Neural cell (in vitro differentiated cells): ENCODE measurements at regions not wholly inside any gene's neighbourhood (a gene's known extent, or its start where the extent isn't known, plus 50 kb on each side); places are given as distances from the start of the nearest gene placed in this dataset.

ENCODE experiments used
- H2AFZ ChIP-seq: fragments of 200-600, 300-800 bp; sonication (generic), shearing (Covaris generic); 2 replicates; pipeline ENCODE4 v1.6.0; 2014; ENCODE audit warnings: low read depth, mild to moderate bottlenecking, antibody characterized with exemption, low read length, moderate library complexity
- H3F3A ChIP-seq: fragments of 200-600 bp; shearing (Covaris generic); 2 replicates; pipeline ENCODE4 v1.6.1; 2016; ENCODE audit warnings: mild to moderate bottlenecking, moderate library complexity, mixed read lengths, antibody characterized with exemption, low read length; ENCODE audit not compliant: insufficient read depth, poor library complexity, severe bottlenecking
- H3K27ac ChIP-seq: fragments of 200-600, 300-800 bp; sonication (generic), shearing (Covaris generic); 2 replicates; pipeline ENCODE4 v1.5.1; 2014; ENCODE audit warnings: mild to moderate bottlenecking, low read length, moderate library complexity
- H3K27me3 ChIP-seq: fragments of 300-800, 200-600 bp; sonication (generic), shearing (Covaris generic); 2 replicates; pipeline ENCODE4 v1.6.0; 2014; ENCODE audit warnings: mild to moderate bottlenecking, low read depth, low read length, moderate library complexity; ENCODE audit not compliant: insufficient read depth
- H3K36me3 ChIP-seq: fragments of 300-800, 200-600 bp; sonication (generic), shearing (Covaris generic); 2 replicates; pipeline ENCODE4 v1.5.1; 2014; ENCODE audit warnings: mild to moderate bottlenecking, antibody characterized with exemption, low read length, moderate library complexity; ENCODE audit not compliant: insufficient read depth
- H3K4me2 ChIP-seq: fragments of 300-800, 200-600 bp; sonication (generic), shearing (Covaris generic); 2 replicates; pipeline ENCODE4 v1.6.0; 2014; ENCODE audit warnings: mild to moderate bottlenecking, low read length
- H3K4me3 ChIP-seq: fragments of 300-800, 200-600 bp; sonication (generic), shearing (Covaris generic); 2 replicates; pipeline ENCODE4 v1.5.1; 2014; ENCODE audit warnings: mild to moderate bottlenecking, low read length, moderate library complexity
- H3K79me2 ChIP-seq: fragments of 200-600 bp; shearing (Covaris generic); replicated peaks from 2 replicates; pipeline ENCODE4 v1.6.0; 2014; ENCODE audit warnings: mild to moderate bottlenecking, low read length, moderate library complexity; ENCODE audit not compliant: insufficient read depth
- H3K9ac ChIP-seq: fragments of 300-800, 200-600 bp; sonication (generic), shearing (Covaris generic); 2 replicates; pipeline ENCODE4 v1.6.1; 2016; ENCODE audit warnings: mild to moderate bottlenecking, low read length, mixed read lengths
- H3K9me2 ChIP-seq: fragments of 200-600 bp; shearing (Covaris generic); 2 replicates; pipeline ENCODE4 v1.6.1; 2016; ENCODE audit warnings: mild to moderate bottlenecking, low read length, mixed read lengths; ENCODE audit not compliant: insufficient read depth
- H3K9me3 ChIP-seq: fragments of 200-600, 300-800 bp; sonication (generic), shearing (Covaris generic); 2 replicates; pipeline ENCODE4 v1.6.1; 2016; ENCODE audit warnings: mild to moderate bottlenecking, mixed run types, low read length, moderate library complexity, mixed read lengths
- H4K20me1 ChIP-seq: fragments of 200-600 bp; shearing (Covaris generic); 2 replicates; pipeline ENCODE4 v1.6.1; 2016; ENCODE audit warnings: mild to moderate bottlenecking, mixed run types; ENCODE audit not compliant: insufficient read depth
- CTCF ChIP-seq: fragments of 450-650 bp; IDR thresholded peaks from 2 replicates; pipeline ENCODE4 v1.5.1; 2014; ENCODE audit warnings: antibody characterized with exemption, mild to moderate bottlenecking, moderate library complexity; ENCODE audit not compliant: poor library complexity, severe bottlenecking
- EP300 ChIP-seq: fragments of 450-650 bp; conservative IDR thresholded peaks from 2 replicates; pipeline ENCODE4 v1.6.1; 2014; ENCODE audit warnings: antibody characterized with exemption, mild to moderate bottlenecking, moderate library complexity; ENCODE audit not compliant: poor library complexity, severe bottlenecking
- EZH2 ChIP-seq: fragments of 200-600, 300-800 bp; shearing (Covaris generic), sonication (generic); IDR thresholded peaks from 2 replicates; pipeline ENCODE4 v1.6.1; 2014; ENCODE audit warnings: antibody characterized with exemption, low read length, borderline replicate concordance, mild to moderate bottlenecking; ENCODE audit not compliant: insufficient read depth, poor library complexity, severe bottlenecking
- MXI1 ChIP-seq: fragments of 450-650 bp; conservative IDR thresholded peaks from 2 replicates; pipeline ENCODE4 v1.6.1; 2014; ENCODE audit warnings: antibody characterized with exemption, mild to moderate bottlenecking; ENCODE audit not compliant: poor library complexity, severe bottlenecking
- POLR2AphosphoS5 ChIP-seq: IDR thresholded peaks from 2 replicates; pipeline ENCODE4 v1.6.1; 2012
- RAD21 ChIP-seq: fragments of 450-650 bp; conservative IDR thresholded peaks from 2 replicates; pipeline ENCODE4 v1.6.1; 2014; ENCODE audit warnings: antibody characterized with exemption, mild to moderate bottlenecking, moderate library complexity
- REST ChIP-seq: IDR thresholded peaks from 2 replicates; pipeline ENCODE4 v1.6.1; 2012; ENCODE audit warnings: borderline replicate concordance
- SMC3 ChIP-seq: fragments of 450-650 bp; conservative IDR thresholded peaks from 2 replicates; pipeline ENCODE4 v1.6.1; 2014; ENCODE audit warnings: antibody characterized with exemption, mild to moderate bottlenecking, moderate library complexity; ENCODE audit not compliant: poor library complexity
- TAF1 ChIP-seq: IDR thresholded peaks from 2 replicates; pipeline ENCODE4 v1.6.1; 2012; ENCODE audit warnings: low read depth

- Histone ChIP-seq H3K36me3 (no peaks in the 10 kb centered on the region), H3K9me2 (no peaks in the 10 kb centered on the region), H4K20me1 (no peaks in the 10 kb centered on the region), H2AFZ (no peak overlapping the region), H3K9me3 (no peaks in the 10 kb centered on the region), H3K4me2 (no peak overlapping the region), H3F3A (no peaks in the 10 kb centered on the region), H3K27me3 (no peaks in the 10 kb centered on the region), H3K27ac (no peak overlapping the region), H3K79me2 (no peaks in the 10 kb centered on the region), H3K9ac (no peak overlapping the region), H3K4me3 (no peak overlapping the region)
- TF ChIP-seq CTCF (no peak), REST (no peak), MXI1 (no peak), RAD21 (no peak), EZH2 (no peak), TAF1 (no peak), SMC3 (no peak), POLR2AphosphoS5 (no peak), EP300 (no peak)
Observed at GRCh38 chr6:105645156-105645555, 242.3 kb upstream of the PREP start.

- no peak overlapping the region for H2AFZ ChIP-seq
- no peak for TF ChIP-seq SMC3
Observed at GRCh38 chr6:105644691-105645090, 241.8 kb upstream of the PREP start.

GRCh38 chr6:105644073-105644489 is 241.2 kb upstream of the PREP start:
- no peak overlapping the region for H3K4me3 ChIP-seq
- H3K9me3 ChIP-seq = no peaks in the 10 kb centered on the region
- no peak overlapping the region for H2AFZ ChIP-seq
- no peaks in the 10 kb centered on the region for H3K9me2 ChIP-seq
- H4K20me1 ChIP-seq = no peaks in the 10 kb centered on the region
- H3K27ac ChIP-seq = no peak overlapping the region
- no peaks in the 10 kb centered on the region for H3K79me2 ChIP-seq
- H3K27me3 ChIP-seq = no peaks in the 10 kb centered on the region
- no peaks in the 10 kb centered on the region for H3K36me3 ChIP-seq
- H3K9ac ChIP-seq = no peak overlapping the region
- H3K4me2 ChIP-seq = no peak overlapping the region
- H3F3A ChIP-seq = no peaks in the 10 kb centered on the region
- no peak for TF ChIP-seq MXI1
- TF ChIP-seq TAF1 = no peak
- no peak for TF ChIP-seq SMC3
- TF ChIP-seq POLR2AphosphoS5 = no peak
- TF ChIP-seq REST = no peak
- no peak for TF ChIP-seq EZH2

More at GRCh38 chr6:105644691-105645090, 241.8 kb upstream of the PREP start:
- H3K4me2 ChIP-seq = no peak overlapping the region
- no peak overlapping the region for H3K4me3 ChIP-seq
- H4K20me1 ChIP-seq = no peaks in the 10 kb centered on the region
- no peak overlapping the region for H3K9ac ChIP-seq
- no peaks in the 10 kb centered on the region for H3F3A ChIP-seq
- no peaks in the 10 kb centered on the region for H3K9me3 ChIP-seq
- no peaks in the 10 kb centered on the region for H3K79me2 ChIP-seq
- H3K36me3 ChIP-seq = no peaks in the 10 kb centered on the region
- H3K27ac ChIP-seq = no peak overlapping the region
- no peaks in the 10 kb centered on the region for H3K9me2 ChIP-seq
- no peaks in the 10 kb centered on the region for H3K27me3 ChIP-seq
